ENCODE measurements at regions not wholly inside any gene's neighbourhood (a gene's known extent, or its start where the extent isn't known, plus 50 kb on each side); places are given as distances from the start of the nearest gene placed in this dataset.

DNA sequence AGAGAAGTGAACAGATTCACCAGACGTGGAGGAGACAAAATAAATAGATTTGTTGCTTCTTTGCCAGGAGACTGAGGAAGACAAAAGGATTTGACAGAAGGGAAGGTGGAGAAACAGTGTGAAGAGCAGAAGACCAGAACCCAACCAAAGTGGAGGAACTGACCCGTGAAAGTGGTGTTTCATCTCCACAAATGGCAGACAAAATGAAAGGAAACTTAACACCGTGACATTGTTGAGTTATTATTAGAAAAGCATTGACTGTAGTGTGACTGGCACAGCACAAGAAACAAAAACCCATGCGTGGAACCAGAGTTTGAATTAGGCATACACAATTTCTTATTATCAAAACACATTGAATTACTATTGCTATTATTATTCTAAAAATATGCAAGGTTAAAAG, 518.1 kb downstream of the TMEM121 start (continued):
- TF ChIP-seq EGR1 (IDR thresholded peaks at IDR 0.05; ENCODE audit: borderline replicate concordance, low read depth, low read length): no peak
- TF ChIP-seq SIN3A (conservative IDR thresholded peaks at IDR 0.05 in 1 of 2, IDR thresholded peaks at IDR 0.05 in 1 of 2; ENCODE audit: low read depth in 1 of 2, low read length in 2 of 2): no peak
- no peak for TF ChIP-seq GABPA (IDR thresholded peaks at IDR 0.05; ENCODE audit: borderline replicate concordance, insufficient read depth, low read length)

All from H1 (cell line).